ENCODE measurements at regions not wholly inside any gene's neighbourhood (a gene's known extent, or its start where the extent isn't known, plus 50 kb on each side); places are given as distances from the start of the nearest gene placed in this dataset.
"Not testable (repeated sequence)": the region's sequence is repeated elsewhere in the genome, so short reads cannot be mapped to it uniquely, and the experiment has no call there.

DNA sequence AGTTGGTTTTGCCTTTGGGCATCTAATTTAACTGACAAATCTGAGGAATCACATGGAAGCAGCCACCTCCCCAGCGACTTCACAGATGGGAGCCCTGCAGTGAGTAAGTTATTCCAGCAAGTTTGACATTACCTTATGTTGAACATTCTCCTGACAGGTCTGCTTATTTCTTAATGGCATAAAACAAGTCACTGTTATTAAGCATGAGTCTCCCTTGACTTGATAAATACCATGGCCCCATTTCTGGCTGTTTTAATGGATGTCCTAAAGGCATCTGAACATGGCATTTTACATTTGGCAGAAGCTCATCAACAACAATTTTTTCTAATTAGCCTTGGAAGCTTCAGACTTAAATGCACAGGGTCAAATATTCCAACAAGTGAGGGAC is 92.6 kb upstream of the CREB1 start:
- TF ChIP-seq EZH2phosphoT487 (IDR thresholded peaks at IDR 0.05; ENCODE audit: low read depth, severe bottlenecking, unreplicated experiment) (no peak), EZH2 (IDR thresholded peaks at IDR 0.05; ENCODE audit: borderline replicate concordance) (no peak)
- TF ChIP-seq, protein P1, sequence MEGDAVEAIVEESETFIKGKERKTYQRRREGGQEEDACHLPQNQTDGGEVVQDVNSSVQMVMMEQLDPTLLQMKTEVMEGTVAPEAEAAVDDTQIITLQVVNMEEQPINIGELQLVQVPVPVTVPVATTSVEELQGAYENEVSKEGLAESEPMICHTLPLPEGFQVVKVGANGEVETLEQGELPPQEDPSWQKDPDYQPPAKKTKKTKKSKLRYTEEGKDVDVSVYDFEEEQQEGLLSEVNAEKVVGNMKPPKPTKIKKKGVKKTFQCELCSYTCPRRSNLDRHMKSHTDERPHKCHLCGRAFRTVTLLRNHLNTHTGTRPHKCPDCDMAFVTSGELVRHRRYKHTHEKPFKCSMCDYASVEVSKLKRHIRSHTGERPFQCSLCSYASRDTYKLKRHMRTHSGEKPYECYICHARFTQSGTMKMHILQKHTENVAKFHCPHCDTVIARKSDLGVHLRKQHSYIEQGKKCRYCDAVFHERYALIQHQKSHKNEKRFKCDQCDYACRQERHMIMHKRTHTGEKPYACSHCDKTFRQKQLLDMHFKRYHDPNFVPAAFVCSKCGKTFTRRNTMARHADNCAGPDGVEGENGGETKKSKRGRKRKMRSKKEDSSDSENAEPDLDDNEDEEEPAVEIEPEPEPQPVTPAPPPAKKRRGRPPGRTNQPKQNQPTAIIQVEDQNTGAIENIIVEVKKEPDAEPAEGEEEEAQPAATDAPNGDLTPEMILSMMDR (IDR thresholded peaks at IDR 0.05; ENCODE audit: poor library complexity), result no peak
- Histone ChIP-seq H2AFZ (no peak overlapping the region), H3K27me3 (no peaks in the 10 kb centered on the region), H3K9me2 (replicated peaks; ENCODE audit: insufficient read depth) (no peaks in the 10 kb centered on the region), H3K79me2 (no peaks in the 10 kb centered on the region), H3K4me2 (no peak overlapping the region), H3K4me1 (ENCODE audit: insufficient read depth) (no peaks in the 10 kb centered on the region), H3K27ac (no peak overlapping the region), H3K4me3 (no peak overlapping the region), H3K36me3 (replicated peaks; ENCODE audit: insufficient read depth, low read depth) (no peaks in the 10 kb centered on the region), H3K9me3 (ENCODE audit: low read depth) (no peaks in the 10 kb centered on the region), H4K20me1 (ENCODE audit: insufficient read depth, poor library complexity, severe bottlenecking) (no peaks in the 10 kb centered on the region)
- DNase-seq (ENCODE audit: low spot score), result no peak
- WGBS (ENCODE audit: low lambda C conversion rate, missing lambda C conversion rate), result 74% methylated on average over 1 of the region's 1 CpG

DNA sequence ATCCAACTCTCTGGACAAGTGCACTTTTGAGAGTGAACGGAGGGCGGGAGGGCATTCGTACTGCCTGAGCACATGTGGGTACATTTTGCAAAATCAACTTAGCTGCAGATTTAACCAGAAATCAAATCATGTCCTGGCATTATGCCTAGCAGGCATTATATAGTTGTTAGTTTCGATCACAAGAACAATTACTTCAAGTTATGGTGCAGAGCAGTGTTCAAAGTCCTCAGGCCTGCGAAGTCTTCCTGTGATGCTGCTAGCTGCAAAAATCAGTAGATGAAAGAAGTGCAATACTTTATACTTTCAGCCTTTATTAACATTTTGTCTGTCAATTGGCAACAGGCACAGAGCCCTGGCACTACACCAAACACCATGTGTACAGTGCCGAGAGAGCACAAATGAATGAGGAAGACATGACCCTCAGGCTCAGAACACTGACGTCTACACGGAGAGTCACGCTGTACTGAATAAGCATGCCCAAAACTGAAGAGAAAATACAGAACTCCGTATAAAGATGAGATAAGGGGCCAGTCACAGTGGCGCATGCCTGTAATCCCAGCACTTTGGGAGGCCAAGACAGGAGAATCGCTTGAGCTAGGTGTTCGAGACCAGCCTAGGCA is 92.1 kb upstream of the CREB1 start:
- H2AFZ ChIP-seq, result no peak overlapping the region

DNA sequence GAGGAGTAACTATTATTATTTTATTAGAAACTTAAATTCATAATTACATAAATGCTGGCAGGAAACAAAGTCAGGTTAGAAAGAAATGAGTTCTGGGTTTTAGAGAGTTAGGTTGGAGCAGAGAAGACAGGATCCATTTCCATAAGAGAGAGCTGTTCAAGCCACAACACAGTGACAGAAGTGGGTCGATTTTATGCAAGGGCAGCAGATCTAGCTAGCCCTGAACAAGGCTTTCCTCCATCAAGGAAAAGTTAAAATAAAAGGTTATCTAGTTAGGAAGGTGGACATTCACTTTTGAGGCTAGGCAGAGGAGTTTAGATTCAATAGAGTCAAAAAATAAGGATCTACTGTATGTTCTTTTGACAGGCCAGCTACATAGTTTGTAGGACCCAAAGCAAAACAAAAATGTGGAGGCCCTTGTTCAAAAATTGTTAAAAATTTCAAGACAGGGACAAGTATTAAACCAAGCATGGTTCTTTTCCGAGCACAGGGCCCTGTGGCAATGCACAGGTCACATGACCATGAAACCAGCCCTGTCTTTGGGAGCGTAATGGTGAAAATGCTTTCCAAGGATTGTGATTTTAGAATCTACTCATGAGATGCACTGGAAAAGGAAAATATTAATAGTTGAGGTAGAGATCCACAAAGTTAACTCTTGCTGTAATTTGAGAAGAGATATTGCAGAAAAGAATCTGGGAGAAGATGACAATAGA is 91.2 kb upstream of the CREB1 start:
- 90% methylated on average over 3 of the region's 3 CpGs for WGBS (ENCODE audit: low lambda C conversion rate, missing lambda C conversion rate)
- Histone ChIP-seq H2AFZ (no peak overlapping the region), H3K4me1 (ENCODE audit: insufficient read depth) (no peaks in the 10 kb centered on the region), H3K27ac (no peak overlapping the region), H3K36me3 (replicated peaks; ENCODE audit: insufficient read depth, low read depth) (no peaks in the 10 kb centered on the region), H4K20me1 (ENCODE audit: insufficient read depth, poor library complexity, severe bottlenecking) (no peaks in the 10 kb centered on the region), H3K4me3 (no peak overlapping the region), H3K79me2 (no peaks in the 10 kb centered on the region), H3K27me3 (no peaks in the 10 kb centered on the region), H3K4me2 (no peak overlapping the region), H3K9me2 (replicated peaks; ENCODE audit: insufficient read depth) (no peaks in the 10 kb centered on the region), H3K9me3 (ENCODE audit: low read depth) (no peaks in the 10 kb centered on the region)
- DNase-seq (ENCODE audit: low spot score), result no peak
- TF ChIP-seq EZH2 (IDR thresholded peaks at IDR 0.05; ENCODE audit: borderline replicate concordance), result no peak

More for the DNA sequence above, 92.1 kb upstream of the CREB1 start:
- Histone ChIP-seq H3K79me2 (no peaks in the 10 kb centered on the region), H3K4me3 (no peak overlapping the region), H3K4me2 (no peak overlapping the region), H4K20me1 (ENCODE audit: insufficient read depth, poor library complexity, severe bottlenecking) (no peaks in the 10 kb centered on the region), H3K9me3 (ENCODE audit: low read depth) (no peaks in the 10 kb centered on the region), H3K27me3 (no peaks in the 10 kb centered on the region), H3K36me3 (replicated peaks; ENCODE audit: insufficient read depth, low read depth) (no peaks in the 10 kb centered on the region), H3K4me1 (ENCODE audit: insufficient read depth) (no peaks in the 10 kb centered on the region), H3K9me2 (replicated peaks; ENCODE audit: insufficient read depth) (no peaks in the 10 kb centered on the region), H3K27ac (no peak overlapping the region)
- 83% methylated on average over 13 of the region's 13 CpGs for WGBS (ENCODE audit: low lambda C conversion rate, missing lambda C conversion rate)
- TF ChIP-seq, protein P1 (IDR thresholded peaks at IDR 0.05; ENCODE audit: poor library complexity), result no peak
- TF ChIP-seq EZH2phosphoT487 (IDR thresholded peaks at IDR 0.05; ENCODE audit: low read depth, severe bottlenecking, unreplicated experiment) (no peak), EZH2 (IDR thresholded peaks at IDR 0.05; ENCODE audit: borderline replicate concordance) (no peak)
- no peak for DNase-seq (ENCODE audit: low spot score)

DNA sequence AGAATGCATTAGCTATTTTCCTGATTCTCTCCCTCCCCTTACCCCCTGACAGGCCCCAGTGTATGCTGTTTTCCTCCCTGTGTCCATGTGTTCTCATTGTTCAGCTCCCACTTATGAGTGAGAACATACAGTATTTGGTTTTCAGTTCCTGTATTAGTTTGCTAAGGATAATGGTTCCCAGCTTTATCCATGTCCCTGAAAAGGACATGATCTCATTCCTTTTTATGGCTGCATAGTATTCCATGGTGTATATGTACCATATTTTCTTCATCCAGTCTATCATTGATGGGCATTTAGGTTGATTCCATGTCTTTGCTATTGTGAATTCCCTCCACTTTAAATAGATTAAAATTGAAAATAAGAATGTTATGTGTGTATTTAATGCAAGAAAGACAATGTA is 89.9 kb upstream of the CREB1 start:
- not testable (repeated sequence) for H4K20me1 ChIP-seq (ENCODE audit: insufficient read depth, poor library complexity, severe bottlenecking); H3K4me1 ChIP-seq (ENCODE audit: insufficient read depth); H3K79me2 ChIP-seq; H3K9me2 ChIP-seq (replicated peaks; ENCODE audit: insufficient read depth); DNase-seq (ENCODE audit: low spot score); H3K27me3 ChIP-seq; H2AFZ ChIP-seq; H3K4me3 ChIP-seq; H3K4me2 ChIP-seq; H3K27ac ChIP-seq; H3K9me3 ChIP-seq (ENCODE audit: low read depth); H3K36me3 ChIP-seq (replicated peaks; ENCODE audit: insufficient read depth, low read depth)
